ENCODE measurements at regions not wholly inside any gene's neighbourhood (a gene's known extent, or its start where the extent isn't known, plus 50 kb on each side); places are given as distances from the start of the nearest gene placed in this dataset.

DNA sequence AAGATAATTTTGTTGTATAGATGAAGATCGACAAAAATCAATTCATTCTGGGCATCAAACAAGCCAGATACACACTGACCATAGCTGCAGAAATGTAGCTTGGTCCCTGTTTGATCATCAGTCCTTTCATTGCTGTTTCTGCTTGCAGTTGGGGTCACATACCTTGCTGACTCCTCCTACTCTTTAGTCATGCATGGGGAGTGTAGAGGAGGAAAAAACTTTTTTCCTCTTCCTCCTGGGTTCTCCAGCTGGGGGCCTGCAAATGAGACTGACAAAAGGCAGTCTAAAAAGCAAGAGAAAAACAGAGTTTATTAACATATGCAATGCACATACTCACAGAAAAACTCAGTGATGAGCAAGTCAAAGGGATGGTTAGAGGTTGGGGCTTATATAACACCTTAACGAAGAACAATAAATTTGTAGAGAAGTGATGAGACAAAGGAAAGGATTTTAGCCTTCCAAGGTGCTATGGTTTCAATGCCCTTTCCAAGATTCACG, 105.8 kb downstream of the QRSL1 start:
- intact Hi-C loops (cut with DNase I) = no loop called here
- peaks cover 89% of the 10 kb centered on the region for H3K4me1 ChIP-seq
- ATAC-seq = no peak
- no peaks in the 10 kb centered on the region for H3K36me3 ChIP-seq (replicated peaks in 1 of 2; ENCODE audit: insufficient read depth in 1 of 2, low read depth in 2 of 2)
- peak overlapping the region in 1 of 4 donors; percentile 30 for H3K27ac ChIP-seq
- WGBS, 2 donors = 72 to 75% methylated on average over 3 of the region's 3 CpGs
- H3K4me3 ChIP-seq = no peak overlapping the region
- no peaks in the 10 kb centered on the region for H3K9me3 ChIP-seq
- no peaks in the 10 kb centered on the region for H3K27me3 ChIP-seq
- DNase-seq = no peak
- TF ChIP-seq, protein P1, sequence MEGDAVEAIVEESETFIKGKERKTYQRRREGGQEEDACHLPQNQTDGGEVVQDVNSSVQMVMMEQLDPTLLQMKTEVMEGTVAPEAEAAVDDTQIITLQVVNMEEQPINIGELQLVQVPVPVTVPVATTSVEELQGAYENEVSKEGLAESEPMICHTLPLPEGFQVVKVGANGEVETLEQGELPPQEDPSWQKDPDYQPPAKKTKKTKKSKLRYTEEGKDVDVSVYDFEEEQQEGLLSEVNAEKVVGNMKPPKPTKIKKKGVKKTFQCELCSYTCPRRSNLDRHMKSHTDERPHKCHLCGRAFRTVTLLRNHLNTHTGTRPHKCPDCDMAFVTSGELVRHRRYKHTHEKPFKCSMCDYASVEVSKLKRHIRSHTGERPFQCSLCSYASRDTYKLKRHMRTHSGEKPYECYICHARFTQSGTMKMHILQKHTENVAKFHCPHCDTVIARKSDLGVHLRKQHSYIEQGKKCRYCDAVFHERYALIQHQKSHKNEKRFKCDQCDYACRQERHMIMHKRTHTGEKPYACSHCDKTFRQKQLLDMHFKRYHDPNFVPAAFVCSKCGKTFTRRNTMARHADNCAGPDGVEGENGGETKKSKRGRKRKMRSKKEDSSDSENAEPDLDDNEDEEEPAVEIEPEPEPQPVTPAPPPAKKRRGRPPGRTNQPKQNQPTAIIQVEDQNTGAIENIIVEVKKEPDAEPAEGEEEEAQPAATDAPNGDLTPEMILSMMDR (IDR thresholded peaks at IDR 0.05) = no peak
- no peak for TF ChIP-seq POLR2A (IDR thresholded peaks at IDR 0.05)

DNA sequence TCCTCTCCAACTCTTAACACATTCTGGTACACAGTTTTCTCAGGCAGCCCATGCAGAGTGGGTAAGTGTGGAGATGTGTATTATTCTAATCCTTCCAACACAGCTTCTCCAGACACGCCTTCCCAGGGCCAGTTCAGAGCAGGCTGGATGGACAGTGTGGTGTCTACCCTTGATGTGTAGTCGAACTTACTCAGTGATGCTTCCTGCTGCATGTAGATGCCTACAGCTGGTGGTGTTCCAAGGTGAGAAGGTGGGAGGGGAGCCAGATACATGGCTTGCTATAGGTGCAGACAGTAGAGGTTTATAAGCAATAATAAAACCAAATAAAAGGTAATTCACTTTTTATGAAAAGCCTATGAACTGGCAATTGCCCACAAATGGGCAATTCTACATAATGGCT, 104.0 kb downstream of the QRSL1 start:
- no peak for ATAC-seq

DNA sequence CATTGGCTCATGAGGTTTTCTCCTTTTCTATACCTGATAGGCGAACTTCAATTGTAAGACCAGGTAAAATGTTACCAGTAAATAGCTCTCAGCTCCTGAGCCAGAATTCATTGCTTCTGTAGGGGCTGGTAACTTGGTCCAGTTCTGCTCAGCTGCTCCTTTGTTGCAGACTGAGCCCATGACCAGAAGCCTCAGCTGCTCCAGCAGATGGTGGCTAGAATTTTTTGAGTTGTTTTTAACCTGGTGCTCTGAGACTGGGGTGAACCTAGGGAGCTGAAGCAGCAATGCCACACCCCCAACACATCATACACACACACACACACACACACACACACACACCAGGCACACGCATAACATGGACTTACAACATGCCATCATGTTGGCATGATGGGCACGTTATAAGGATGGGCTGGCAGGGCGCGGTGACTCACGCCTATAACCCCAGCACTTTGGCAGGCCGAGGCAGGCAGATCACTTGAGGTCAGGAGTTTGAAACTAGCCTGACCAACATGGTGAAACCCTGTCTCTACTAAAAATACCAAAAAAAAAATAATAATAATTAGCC, 103.1 kb downstream of the QRSL1 start:
- 95 to 97% methylated on average over 6 to 7 of the region's 7 CpGs for WGBS, 2 donors
- Histone ChIP-seq H3K4me3 (no peak overlapping the region), H3K27ac (peak overlapping the region; percentile 87 to 94 (median 89)), H3K4me1 (peaks cover 89% of the 10 kb centered on the region), H3K36me3 (replicated peaks in 1 of 2; ENCODE audit: insufficient read depth in 1 of 2, low read depth in 2 of 2) (no peaks in the 10 kb centered on the region), H3K9me3 (no peaks in the 10 kb centered on the region), H3K27me3 (no peaks in the 10 kb centered on the region)
- ATAC-seq = no peak
- TF ChIP-seq, protein P1 (IDR thresholded peaks at IDR 0.05) = no peak
- TF ChIP-seq POLR2A (IDR thresholded peaks at IDR 0.05) = no peak
- no peak for DNase-seq
- intact Hi-C loops (cut with DNase I) = no loop called here

More for the DNA sequence above, 104.0 kb downstream of the QRSL1 start:
- Histone ChIP-seq H3K36me3 (replicated peaks in 1 of 2; ENCODE audit: insufficient read depth in 1 of 2, low read depth in 2 of 2) (no peaks in the 10 kb centered on the region), H3K9me3 (no peaks in the 10 kb centered on the region), H3K4me3 (no peak overlapping the region), H3K27me3 (no peaks in the 10 kb centered on the region), H3K4me1 (peaks cover 89% of the 10 kb centered on the region), H3K27ac (peak overlapping the region; percentile 33 to 94 (median 88))
- TF ChIP-seq, protein P1 (IDR thresholded peaks at IDR 0.05) = no peak
- no peak for TF ChIP-seq POLR2A (IDR thresholded peaks at IDR 0.05)
- intact Hi-C loops (cut with DNase I) = no loop called here
- 88 to 96% methylated on average over 2 of the region's 2 CpGs for WGBS, 2 donors
- no peak for DNase-seq

DNA sequence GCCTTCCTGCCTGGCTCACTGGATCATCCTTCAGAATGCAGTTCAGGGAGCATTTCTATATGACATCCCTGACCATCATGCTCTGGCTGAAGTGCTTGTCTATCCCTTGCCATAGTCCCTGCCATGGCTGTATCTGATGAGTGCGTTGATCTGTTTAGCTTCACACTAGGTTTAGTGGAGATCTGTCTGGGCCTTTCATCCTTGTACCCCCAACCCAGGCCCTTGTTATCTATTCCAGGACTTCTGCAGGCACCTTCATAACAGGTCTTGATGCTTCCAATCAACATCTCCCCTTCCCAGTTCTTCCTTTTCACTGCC, 102.4 kb downstream of the QRSL1 start:
- Histone ChIP-seq H3K9me3 (no peaks in the 10 kb centered on the region), H3K4me3 (no peak overlapping the region), H3K27me3 (no peaks in the 10 kb centered on the region), H3K4me1 (peaks cover 89% of the 10 kb centered on the region), H3K27ac (peak overlapping the region; percentile 87 to 94 (median 89)), H3K36me3 (replicated peaks in 1 of 2; ENCODE audit: insufficient read depth in 1 of 2, low read depth in 2 of 2) (no peaks in the 10 kb centered on the region)
- TF ChIP-seq, protein P1 (IDR thresholded peaks at IDR 0.05) = no peak
- TF ChIP-seq POLR2A (IDR thresholded peaks at IDR 0.05) = no peak
- WGBS, 2 donors = 87 to 90% methylated on average over 1 of the region's 1 CpG
- intact Hi-C loops (cut with DNase I) = no loop called here
- ATAC-seq (no peak), DNase-seq (no peak)
